Anterior cingulate cortex (tissue), 58 donors: ENCODE measurements at regions not wholly inside any gene's neighbourhood (a gene's known extent, or its start where the extent isn't known, plus 50 kb on each side); places are given as distances from the start of the nearest gene placed in this dataset.

Experiments used
- DNase-seq, 58 donors: peaks; one replicate each; lab custom pipeline; 2025; lab: John Stamatoyannopoulos, UW

DNA sequence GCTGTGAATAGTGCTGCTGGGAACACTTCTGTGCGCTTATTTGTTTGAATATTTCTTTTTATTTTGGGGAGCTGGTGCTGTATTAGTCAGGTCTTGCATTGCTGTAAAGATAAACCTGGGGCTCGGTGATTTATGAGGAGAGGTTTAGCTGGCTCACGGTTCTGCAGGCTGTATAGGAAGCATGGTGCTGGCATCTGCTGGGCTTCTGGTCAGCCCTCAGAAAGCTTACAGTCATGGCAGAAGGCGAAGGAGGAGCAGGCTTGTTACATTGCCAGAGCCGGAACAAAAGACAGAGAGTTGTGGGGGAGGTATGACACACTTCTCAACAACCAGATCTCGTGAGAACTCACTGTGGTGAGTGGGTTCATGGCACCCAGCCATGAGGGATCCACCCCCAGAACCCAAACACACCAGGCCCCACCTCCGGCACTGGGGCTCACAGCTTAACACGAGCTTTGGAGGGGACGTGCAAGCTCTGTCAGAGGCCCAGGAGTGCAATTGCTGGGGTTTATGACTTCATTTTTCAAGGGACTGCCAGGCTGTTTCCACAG, 68.8 kb upstream of the GATA5 start:
- no peak for DNase-seq

DNA sequence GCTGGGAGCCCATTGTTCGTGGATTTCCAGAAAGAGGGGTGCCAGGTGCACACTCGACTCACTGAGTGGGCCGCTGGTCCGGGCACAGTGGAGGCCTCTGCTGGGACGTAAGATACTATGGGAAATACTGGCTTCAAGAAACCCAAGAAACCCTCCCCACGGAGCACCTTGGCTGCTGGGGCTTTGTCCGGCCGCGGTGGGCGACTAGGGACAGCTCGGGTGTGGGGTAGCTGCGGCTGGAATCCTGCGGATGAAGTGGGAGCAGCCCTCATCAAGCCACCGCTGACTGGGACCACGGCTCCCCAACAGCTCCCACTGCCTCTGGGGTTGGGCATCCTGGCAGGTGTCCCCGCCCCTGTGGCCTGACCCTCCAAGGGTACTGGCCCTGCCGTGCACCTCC, 69.5 kb upstream of the GATA5 start:
- no peak for DNase-seq

DNA sequence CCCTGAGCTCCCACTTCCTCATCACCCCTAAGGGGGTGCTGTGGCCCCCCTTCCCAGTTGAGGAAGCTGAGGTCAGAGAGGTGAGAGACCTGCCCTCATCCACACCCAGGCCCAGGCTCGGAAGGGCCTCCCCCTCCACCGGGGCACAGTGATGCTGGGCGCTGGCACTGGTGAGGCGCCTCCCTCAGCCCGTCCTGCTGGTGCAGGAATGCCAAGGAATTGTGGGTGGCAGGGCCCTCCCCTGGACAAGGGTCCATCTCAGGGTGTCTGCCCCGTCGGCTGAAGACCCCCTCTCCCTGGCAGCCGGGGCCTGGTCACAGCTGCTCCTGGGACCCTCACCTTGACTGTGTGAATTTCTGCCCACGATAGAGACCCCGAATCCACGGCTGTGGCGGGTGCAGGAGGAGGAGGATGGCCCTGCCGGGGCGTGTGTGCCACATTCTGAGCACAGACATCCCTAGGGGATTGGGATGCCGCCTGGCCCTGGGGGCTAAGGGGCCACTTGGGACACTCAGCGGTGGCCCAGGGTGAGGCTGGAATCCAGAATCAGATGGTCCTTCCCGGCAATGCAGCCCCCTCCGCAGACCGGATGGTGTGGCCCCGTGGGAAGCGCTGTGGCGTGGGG, 70.2 kb upstream of the GATA5 start:
- no peak for DNase-seq

DNA sequence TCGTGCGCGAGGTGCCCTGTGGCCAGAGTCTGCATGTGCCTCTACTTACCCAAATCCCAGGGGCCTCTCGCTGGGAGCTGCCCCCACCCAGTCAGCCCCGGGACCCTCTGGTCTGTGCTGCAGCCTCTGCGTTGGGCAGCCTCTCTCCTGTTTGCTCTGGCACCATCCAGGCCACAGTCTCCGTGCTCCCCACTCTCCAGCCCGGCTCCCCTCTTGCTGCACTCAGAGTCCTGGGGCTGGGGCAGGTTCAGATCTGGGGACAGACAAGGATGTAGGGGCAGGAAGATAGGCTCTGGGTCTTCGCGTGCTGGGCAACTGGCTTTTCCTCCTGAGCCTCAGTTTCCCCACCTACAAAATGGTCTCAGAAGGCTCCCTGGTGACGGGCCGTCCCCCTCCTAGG, 70.8 kb upstream of the GATA5 start:
- no peak for DNase-seq

DNA sequence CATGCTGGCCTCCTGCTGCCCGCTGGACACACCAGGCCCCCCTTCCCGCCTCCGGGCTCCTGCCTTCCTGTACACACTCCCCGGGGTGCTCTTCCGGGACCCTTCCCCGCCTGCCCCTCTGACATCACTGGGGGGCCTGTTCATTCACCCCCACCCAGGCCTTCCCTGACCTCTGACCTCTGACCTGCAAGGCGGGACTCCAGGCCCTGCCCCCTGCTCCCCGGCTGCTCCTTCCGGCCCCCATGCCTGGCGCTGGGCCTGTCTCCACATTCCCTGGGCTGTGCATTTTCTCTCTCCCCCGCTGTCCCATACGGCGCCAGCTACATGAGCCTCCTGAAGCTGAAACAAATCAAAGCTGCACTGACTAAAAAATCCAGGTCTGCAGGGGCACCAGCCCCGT, 71.6 kb upstream of the GATA5 start:
- no peak for DNase-seq

DNA sequence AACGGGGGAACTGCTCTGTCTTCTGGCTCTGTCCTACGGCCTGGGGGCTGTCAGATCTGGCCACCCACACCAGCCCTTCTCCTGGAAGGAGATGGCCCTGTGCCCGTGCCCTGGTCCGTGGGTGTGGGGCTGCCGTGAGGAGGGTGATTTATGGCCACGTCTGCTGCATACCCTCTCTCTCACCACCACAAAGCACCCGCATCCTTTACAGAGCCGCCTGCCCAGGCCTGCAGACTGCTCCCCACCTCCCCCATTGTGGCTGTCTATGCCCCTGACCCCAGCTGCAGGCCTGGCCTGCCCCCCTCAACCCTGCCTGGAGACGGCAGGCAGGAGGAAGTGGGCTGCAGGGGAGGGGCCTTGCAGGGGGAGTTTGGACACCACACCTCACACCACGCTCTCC, 72.7 kb upstream of the GATA5 start:
- no peak for DNase-seq

DNA sequence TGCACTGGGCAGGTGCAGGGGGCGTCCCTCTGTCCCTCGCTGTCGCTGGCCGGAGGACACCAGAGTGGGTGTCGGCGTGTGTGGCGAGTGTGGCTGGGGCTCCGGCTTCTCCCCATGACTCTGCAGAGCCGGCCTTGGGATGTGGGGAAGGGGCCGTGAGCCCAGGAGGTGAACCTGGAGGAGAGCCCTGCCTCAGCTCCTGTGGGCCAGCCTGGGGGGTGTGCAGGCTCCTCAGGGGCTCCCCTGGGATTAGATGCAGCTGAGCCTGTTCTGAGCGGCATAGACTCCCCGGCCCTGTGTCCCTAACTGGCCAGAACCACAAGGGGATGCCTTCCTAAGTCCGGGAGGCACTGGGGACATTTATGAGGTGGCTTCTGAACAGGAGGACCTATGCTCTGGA, 73.2 kb upstream of the GATA5 start:
- DNase-seq: no peak

DNA sequence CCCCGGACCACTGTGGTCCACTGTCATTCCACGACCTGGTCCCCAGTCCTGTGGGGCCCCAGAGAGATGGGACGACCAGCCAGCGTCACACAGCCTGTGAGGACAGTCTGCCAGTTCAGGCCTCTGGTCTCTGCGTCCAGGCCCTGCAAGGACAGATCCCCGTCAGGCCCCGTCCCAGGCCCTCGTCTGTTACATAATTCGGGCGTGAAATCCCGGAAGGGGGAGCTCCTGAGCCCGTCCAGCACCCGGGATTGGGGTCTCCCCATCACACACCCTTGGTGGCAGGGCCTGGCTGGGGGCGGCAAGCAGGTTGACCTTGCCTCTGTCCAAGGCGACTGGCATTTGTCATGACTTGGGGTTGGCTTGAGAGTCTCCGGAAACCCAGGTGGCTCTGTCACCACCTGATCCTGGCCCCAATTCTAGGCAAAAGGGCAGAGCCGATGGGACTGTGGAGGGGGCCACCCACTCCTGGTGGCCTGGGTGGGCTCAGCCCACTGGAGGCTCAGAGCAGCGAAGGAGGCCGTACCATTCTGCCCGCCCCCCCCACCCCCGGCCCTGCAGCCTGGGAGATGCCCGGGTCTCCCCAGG, 73.8 kb upstream of the GATA5 start:
- DNase-seq: no peak

DNA sequence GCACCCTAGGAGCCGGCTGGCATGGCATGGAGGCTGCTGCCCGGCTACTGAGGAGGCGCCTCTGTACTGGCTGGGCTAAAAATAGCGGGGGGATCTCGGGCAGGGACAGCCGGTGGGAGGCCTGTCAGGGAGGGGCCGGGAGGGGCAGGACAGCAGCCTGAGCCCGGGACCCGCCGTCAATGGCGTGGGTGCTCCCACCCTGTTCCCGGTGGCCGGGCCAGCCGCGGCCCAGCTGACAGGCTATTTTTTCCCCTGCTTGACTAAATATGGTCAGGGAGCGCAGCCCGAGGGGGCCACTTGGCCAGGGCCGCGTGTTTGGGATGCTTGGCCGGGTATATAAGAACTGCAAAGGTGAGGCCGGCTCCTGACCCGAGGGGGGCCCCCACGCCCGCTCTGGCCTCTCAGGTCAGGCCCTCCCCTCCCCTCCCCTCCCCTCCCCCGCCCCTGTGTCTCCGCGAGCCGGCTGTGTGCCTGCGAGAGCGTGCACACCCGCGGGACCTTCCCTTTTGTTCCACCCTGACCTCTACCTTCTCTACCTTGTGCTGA, 74.4 kb upstream of the GATA5 start:
- peak in 3 of 58 donors; percentile 4 to 66 (median 19) for DNase-seq

DNA sequence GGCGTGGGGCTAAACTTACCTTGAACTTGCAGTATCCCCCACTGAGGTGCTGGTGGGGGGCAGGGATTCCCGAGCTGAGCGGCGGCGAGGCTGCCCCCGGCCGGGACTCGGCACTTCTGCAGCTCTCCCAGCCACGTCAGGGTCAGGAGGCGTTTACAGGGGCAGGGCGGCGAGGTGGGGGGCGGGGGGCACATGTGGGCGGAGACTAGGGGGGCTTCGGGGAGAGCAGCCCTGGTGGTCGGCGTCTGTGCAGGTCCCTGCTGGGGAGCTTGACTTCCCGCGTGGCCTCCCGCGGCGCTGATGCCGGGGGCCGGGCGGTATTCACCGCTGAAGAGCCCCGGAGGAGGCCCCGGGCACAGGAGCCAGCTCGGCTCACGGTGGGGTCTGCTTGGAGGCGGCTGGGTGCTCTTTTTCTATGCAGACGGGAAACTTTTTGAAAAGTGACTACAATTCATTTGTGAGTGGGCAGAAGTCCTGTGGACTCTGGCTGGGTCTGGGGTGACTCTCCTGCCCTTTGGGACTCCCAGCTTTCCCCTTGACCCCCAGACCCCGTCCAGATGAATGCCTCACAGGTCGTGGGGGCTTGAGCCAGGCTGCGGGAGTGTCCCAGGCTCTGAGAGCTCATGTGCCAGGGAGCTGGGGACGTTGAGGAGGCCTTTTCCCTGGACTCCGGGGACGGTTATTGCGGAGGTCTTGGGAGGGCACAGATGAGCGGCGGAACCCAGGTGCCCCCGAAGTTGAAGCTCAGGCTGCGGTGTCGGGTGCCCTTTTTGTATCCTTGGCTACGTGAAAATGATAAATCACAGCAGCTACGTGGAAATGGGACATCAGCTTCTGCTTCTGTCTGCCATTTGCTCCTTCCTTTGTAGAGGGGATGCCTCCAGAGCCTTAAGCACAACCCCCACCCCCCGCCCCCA, 75.9 kb upstream of the GATA5 start:
- peak in 1 of 58 donors; percentile 32 for DNase-seq

DNA sequence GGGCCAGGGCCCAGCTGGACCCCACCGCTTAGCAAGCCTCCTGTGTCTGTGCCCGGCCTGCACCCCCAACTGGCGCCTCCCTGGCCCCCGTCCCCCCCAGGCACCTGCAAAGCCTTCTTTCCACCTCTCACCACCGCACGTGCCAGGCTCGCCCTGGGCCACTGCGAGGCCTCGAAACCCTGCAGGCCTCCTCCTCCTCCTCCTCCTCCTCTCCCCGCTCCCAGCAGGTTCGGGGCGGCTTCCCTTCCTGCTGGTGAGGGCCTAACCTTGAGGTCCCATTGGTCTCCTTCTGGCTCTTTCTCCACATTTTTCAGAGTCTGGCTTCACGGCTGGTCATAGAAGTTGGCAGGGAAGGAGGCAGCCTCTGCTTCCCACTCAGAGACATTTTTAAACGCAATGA, 76.8 kb upstream of the GATA5 start:
- DNase-seq: no peak

DNA sequence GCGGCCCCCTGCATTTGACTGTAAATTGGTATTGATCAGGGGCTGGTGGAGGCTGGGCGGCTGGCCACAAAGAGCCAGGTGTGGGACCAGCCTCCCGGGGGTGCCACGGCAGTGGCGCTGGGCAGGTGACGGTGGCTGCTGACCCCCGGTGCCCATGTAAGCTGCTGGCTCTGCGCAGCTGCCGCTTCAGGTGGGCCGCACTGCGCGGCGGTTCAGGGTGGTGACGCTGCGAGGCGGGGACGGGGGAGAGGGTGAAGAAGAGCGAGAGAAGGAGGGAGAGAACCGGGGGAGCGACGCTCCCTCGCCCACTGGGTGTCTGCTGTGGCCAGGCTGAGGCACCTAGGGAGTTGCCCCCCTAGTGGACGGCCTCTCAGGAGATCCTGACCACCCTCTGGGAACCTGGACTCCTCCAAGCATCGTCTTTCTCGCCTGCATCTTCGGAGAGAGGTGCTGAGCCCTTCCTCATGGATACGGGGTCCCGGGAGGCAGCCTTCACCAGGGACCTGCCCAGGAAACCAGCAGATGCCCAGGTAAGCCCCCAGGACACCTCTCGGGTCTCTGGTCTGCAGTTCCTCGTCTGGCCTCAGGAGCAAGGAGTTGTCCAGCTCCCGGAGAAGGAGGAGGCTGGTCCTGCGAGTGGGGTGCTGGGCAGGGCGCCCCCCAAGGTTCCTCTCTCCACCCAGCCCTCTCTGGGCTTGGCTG, 77.5 kb upstream of the GATA5 start:
- DNase-seq: no peak

DNA sequence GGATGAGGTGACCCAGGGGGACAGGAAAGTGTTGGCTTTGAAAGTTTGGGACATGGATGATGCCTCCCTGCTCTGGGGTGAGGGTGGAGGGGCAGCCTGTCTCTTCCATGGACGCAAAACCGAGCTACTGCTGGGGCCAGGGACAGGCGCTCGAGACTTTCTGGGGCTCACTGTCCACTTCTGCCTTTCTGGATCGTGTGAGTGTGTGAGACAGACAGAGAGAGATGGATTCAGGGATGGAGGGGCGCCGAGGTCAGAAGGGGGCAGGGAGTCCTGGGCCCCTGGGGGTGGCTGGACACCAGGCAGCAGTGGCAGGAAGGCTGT, 78.0 kb upstream of the GATA5 start:
- DNase-seq: no peak

DNA sequence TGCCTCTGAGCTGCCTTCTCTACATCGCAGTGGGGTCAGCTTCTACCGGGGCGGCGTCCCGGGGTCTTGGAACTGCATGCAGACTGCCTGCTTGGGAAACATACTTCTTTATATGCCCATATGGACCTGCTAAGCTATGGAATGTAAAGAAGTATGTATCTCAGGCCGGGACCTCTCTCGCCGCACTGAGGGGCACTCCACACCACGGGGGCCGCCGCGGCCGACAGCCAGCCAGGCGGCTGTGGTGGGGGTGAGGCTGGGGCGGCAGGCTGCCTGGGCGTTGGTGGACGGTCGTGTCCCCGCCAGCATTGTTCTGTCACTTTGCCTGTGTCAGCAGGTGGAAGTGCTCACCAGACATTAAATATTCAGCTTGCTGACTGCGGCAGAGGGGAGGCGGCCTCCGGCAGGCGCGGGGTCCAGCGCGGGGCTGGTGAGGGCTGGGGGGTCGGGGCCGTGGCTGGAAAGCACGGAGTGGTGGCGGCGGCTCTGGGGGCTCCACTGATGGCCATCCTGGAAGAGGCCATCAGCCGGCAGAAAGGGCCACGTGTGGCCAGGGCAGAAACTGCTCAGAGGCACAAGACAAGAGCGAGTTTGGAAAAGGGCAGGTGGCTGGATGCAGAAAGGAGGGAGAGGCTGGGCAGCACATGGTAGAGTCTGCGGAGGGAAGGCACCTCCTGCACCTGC, 78.6 kb upstream of the GATA5 start:
- no peak for DNase-seq

DNA sequence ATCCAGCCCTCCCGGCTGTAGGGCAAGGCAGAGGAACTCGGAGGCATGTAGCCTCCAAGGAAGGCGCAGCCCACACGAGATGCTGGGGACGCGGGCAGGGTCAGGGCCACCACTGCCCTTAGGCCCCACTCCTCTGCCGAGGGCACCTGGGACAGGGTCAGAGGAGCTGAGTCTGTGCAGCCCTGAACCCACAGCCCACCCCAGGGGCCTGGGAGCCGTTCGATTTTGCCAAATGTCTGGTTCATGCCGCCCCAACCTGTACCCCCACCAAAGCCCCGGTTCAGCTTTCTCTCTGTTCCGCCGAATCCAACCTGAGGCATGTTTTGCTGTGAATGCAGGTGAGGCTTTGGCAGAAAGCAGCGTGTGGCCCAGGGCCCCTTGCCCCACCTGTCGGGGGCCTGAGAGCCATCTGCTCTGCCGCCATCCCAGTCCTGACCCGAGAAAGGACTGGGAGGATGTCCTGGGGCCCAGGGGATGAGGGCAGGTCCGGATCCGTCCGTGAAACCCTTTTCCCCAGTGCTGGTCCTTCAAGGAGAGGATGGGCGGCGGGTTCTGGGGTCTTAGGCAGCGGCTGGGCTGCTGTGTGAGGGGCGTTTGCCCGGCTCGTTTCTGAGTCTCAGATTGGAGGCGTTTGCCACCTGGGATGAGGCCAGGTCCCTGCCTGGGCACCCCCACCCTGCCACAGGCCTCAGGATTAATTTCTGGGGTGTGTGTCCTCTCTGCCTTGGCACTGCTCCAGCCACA, 79.3 kb upstream of the GATA5 start:
- no peak for DNase-seq

DNA sequence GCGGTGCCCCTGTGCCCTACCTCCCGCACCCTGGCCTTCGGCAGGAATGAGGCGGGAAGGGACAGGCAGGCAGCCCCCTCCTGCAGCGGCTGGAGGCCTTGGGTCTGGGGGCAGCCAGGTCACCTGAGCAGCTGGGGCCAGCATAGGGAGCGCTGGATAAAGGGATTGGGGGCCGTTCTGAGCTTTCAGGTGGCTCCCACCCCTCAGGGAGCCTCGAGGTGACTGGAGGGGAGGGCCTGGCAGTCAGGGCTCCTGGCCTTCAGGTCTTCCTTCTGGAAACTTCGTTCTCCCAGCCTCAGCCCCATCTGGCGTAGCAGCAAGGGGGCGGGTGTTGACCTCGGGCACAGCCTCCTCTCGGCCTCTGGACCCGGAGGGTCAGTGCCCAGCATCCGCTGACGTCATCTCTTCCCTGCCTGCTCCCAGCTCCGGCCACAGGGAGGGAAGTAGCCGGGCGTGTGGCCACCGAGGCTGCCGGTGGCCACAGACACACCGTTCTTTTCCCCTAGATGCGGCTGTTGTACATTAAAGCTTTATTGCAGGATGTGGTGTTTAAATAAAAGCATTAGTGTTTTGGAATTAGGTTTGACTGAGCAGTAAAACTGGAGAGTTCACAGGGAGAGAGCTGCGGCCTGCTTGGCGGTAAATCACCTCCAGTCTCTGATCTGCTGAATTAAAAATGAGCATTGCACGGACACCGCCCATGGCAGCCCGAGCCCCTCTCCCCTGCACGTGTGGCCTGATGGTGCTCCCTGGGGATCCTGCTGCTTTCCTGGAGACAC, 80.0 kb upstream of the GATA5 start:
- DNase-seq: no peak

DNA sequence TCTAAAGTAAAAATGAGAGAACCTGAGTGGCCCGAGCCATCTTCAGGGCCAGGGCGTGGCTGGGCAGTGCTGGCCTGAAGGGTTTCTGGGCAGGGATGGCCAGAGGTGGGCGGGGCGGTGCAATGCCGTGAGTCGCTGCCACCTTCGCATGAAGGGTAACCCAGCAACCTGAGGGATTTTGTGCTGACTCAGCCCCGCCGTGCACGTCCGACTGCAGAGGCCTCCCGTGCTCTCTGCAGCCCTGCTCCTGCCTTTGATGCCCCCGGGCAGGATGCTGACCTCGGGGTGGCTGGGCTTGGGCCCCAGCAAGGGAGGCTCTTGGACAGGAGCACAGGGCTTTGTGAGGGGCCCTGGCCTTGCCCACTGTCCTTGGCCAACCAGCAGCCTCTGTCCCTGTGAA, 81.7 kb upstream of the GATA5 start:
- no peak for DNase-seq

DNA sequence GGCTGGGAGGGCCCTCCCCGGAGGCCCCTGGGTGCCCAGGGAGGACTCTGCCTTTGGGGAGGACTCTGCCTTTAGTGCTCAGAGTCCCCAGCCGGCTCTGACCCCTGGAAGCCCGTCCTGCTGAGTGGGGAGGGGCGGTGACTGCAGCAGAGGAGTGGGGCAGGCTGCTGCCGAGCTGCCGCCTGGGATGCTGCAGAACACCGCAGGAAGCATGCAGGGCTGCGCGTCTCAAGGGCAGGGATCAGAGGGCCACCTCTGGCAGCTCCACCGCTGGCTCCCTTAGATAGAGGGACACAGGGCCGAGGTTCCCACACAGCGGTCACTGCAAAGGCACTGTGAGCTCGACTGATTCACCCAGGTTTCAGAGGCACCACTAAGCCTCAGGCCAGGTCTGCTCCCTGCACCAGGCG, 82.2 kb upstream of the GATA5 start:
- no peak for DNase-seq

DNA sequence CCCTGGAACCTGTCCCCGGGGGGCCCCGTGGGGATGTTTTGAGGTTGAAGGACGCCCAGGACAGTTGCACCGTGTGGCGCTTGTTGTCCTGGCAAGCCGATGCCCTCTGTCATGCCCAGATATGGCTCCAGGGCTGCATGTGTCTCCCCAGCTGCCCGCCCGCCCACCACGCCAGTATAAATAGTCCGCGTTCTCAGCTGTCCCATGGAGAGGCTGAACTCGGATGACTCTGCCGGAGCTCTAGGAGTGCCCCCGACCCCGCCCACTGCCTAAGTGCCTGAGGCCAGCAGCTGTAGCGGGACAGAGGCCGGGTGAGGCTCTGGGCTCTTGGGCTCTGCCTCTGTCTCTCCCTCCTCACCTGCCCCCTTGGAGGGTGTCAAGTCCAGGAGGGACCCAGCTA, 83.0 kb upstream of the GATA5 start:
- DNase-seq: no peak
